BLaER1 treated with 17β-estradiol and CSF1 and Interleukin-3, amounts not matched to agents 10 nM and 100 nM (cell line): ENCODE measurements at regions not wholly inside any gene's neighbourhood (a gene's known extent, or its start where the extent isn't known, plus 50 kb on each side); places are given as distances from the start of the nearest gene placed in this dataset.

Experiments
- H3K27ac ChIP-seq, 11 experiments: shearing (Covaris generic); formaldehyde crosslinking; 2 replicates each; pipeline ENCODE4 v1.8.1; 2022
- H3K27me3 ChIP-seq, 11 experiments: shearing (Covaris generic); formaldehyde crosslinking; 2 replicates each; pipeline ENCODE4 v1.8.1; 2022
- H3K36me3 ChIP-seq, 11 experiments: shearing (Covaris generic); formaldehyde crosslinking; 2 replicates each; pipeline ENCODE4 v1.8.1; 2022
- H3K4me1 ChIP-seq, 10 experiments: shearing (Covaris generic); formaldehyde crosslinking; 2 replicates each; pipeline ENCODE4 v1.8.1; 2022
- H3K4me2 ChIP-seq, 11 experiments: shearing (Covaris generic); formaldehyde crosslinking; 2 replicates each; pipeline ENCODE4 v1.8.1; 2022
- H3K4me3 ChIP-seq, 10 experiments: shearing (Covaris generic); formaldehyde crosslinking; 2 replicates each; pipeline ENCODE4 v1.8.1; 2022
- H3K9ac ChIP-seq, 11 experiments: shearing (Covaris generic); formaldehyde crosslinking; 2 replicates each; pipeline ENCODE4 v1.8.1; 2022
- H3K9me3 ChIP-seq, 11 experiments: shearing (Covaris generic); formaldehyde crosslinking; replicated peaks in 1 of 11; 2 replicates each; pipeline ENCODE4 v1.8.1; 2022
- H4K20me1 ChIP-seq, 11 experiments: shearing (Covaris generic); formaldehyde crosslinking; 2 replicates each; pipeline ENCODE4 v1.8.1; 2022
- Cebpa-rat ChIP-seq, 11 experiments: shearing (Covaris generic); IDR thresholded peaks; 2 replicates each; pipeline ENCODE4 v1.8.1; 2022

GRCh38 chr1:58041621-58042020 is 504.9 kb downstream of the OMA1 start:
- TF ChIP-seq Cebpa-rat (IDR thresholded peaks at IDR 0.05) = no peak
- Histone ChIP-seq H4K20me1 (no peaks in the 10 kb centered on the region), H3K9ac (no peak overlapping the region), H3K36me3 (no peaks in the 10 kb centered on the region), H3K27ac (no peak overlapping the region), H3K4me1 (peaks cover 0 to 25% (median 19%) of the 10 kb centered on the region in 10 experiments; a peak in 16 of 20 replicates), H3K4me3 (no peak overlapping the region), H3K9me3 (peaks cover 0 to 10% (median 0%) of the 10 kb centered on the region in 11 experiments; a peak in 4 of 22 replicates), H3K4me2 (no peak overlapping the region), H3K27me3 (no peaks in the 10 kb centered on the region)

GRCh38 chr1:58038574-58038973 is 508.0 kb downstream of the OMA1 start:
- H4K20me1 ChIP-seq = no peaks in the 10 kb centered on the region
- no peaks in the 10 kb centered on the region for H3K36me3 ChIP-seq
- H3K4me2 ChIP-seq = peak overlapping the region in 9 of 11 experiments; percentile 3 to 73 (median 56); a peak in 16 of 22 replicates
- no peaks in the 10 kb centered on the region for H3K27me3 ChIP-seq
- H3K27ac ChIP-seq = no peak overlapping the region
- peaks cover 0 to 14% (median 5%) of the 10 kb centered on the region in 11 experiments; a peak in 6 of 22 replicates for H3K9me3 ChIP-seq
- H3K9ac ChIP-seq = no peak overlapping the region
- TF ChIP-seq Cebpa-rat (IDR thresholded peaks at IDR 0.05) = no peak
- H3K4me1 ChIP-seq = peaks cover 0 to 25% (median 19%) of the 10 kb centered on the region in 10 experiments; a peak in 16 of 20 replicates
- H3K4me3 ChIP-seq = no peak overlapping the region

GRCh38 chr1:58035523-58035922 is 511.0 kb downstream of the OMA1 start:
- Histone ChIP-seq H3K27ac (no peak overlapping the region), H3K4me1 (peaks cover 0 to 21% (median 18%) of the 10 kb centered on the region in 10 experiments; a peak in 16 of 20 replicates), H3K9ac (no peak overlapping the region), H3K9me3 (peaks cover 0 to 14% (median 5%) of the 10 kb centered on the region in 11 experiments; a peak in 6 of 22 replicates), H3K4me2 (no peak overlapping the region), H3K27me3 (no peaks in the 10 kb centered on the region), H4K20me1 (no peaks in the 10 kb centered on the region), H3K4me3 (no peak overlapping the region), H3K36me3 (no peaks in the 10 kb centered on the region)
- no peak for TF ChIP-seq Cebpa-rat (IDR thresholded peaks at IDR 0.05)

- no peak overlapping the region for H3K27ac ChIP-seq
- H3K9ac ChIP-seq = no peak overlapping the region
- no peak overlapping the region for H3K4me3 ChIP-seq
- peaks cover 0 to 14% (median 5%) of the 10 kb centered on the region in 11 experiments; a peak in 6 of 22 replicates for H3K9me3 ChIP-seq
- H4K20me1 ChIP-seq = no peaks in the 10 kb centered on the region
- TF ChIP-seq Cebpa-rat (IDR thresholded peaks at IDR 0.05) = no peak
- H3K4me1 ChIP-seq = peaks cover 0 to 8% (median 6%) of the 10 kb centered on the region in 10 experiments; a peak in 16 of 20 replicates
- no peak overlapping the region for H3K4me2 ChIP-seq
- H3K36me3 ChIP-seq = no peaks in the 10 kb centered on the region
- no peaks in the 10 kb centered on the region for H3K27me3 ChIP-seq
Observed at GRCh38 chr1:58033311-58033710, 513.2 kb downstream of the OMA1 start.

- Histone ChIP-seq H3K27me3 (no peaks in the 10 kb centered on the region), H3K27ac (no peak overlapping the region), H3K9me3 (peaks cover 0 to 14% (median 5%) of the 10 kb centered on the region in 11 experiments; a peak in 6 of 22 replicates), H3K4me3 (no peak overlapping the region), H4K20me1 (no peaks in the 10 kb centered on the region), H3K4me1 (peaks cover 0 to 1% (median 0%) of the 10 kb centered on the region in 10 experiments; a peak in 3 of 20 replicates), H3K36me3 (no peaks in the 10 kb centered on the region), H3K4me2 (no peak overlapping the region), H3K9ac (no peak overlapping the region)
- TF ChIP-seq Cebpa-rat (IDR thresholded peaks at IDR 0.05) = no peak
Observed at GRCh38 chr1:58032611-58033073, 513.9 kb downstream of the OMA1 start.

- H3K27me3 ChIP-seq = no peaks in the 10 kb centered on the region
- no peak overlapping the region for H3K27ac ChIP-seq
- H4K20me1 ChIP-seq = no peaks in the 10 kb centered on the region
- H3K4me2 ChIP-seq = no peak overlapping the region
- no peaks in the 10 kb centered on the region for H3K4me1 ChIP-seq
- no peak overlapping the region for H3K4me3 ChIP-seq
- TF ChIP-seq Cebpa-rat (IDR thresholded peaks at IDR 0.05) = no peak
- H3K9ac ChIP-seq = no peak overlapping the region
- peaks cover 0 to 9% (median 4%) of the 10 kb centered on the region in 11 experiments; a peak in 3 of 22 replicates for H3K9me3 ChIP-seq
- H3K36me3 ChIP-seq = no peaks in the 10 kb centered on the region
Observed at GRCh38 chr1:58031416-58031815, 515.1 kb downstream of the OMA1 start.

- Histone ChIP-seq H3K4me1 (no peaks in the 10 kb centered on the region), H4K20me1 (no peaks in the 10 kb centered on the region), H3K4me2 (no peak overlapping the region), H3K9ac (no peak overlapping the region), H3K9me3 (0 out of 22 replicates have a peak, but pooled peaks cover 0 to 1% (median 0%) of the 10 kb centered on the region in 11 experiments), H3K27ac (no peak overlapping the region), H3K36me3 (no peaks in the 10 kb centered on the region), H3K4me3 (no peak overlapping the region), H3K27me3 (no peaks in the 10 kb centered on the region)
- TF ChIP-seq Cebpa-rat (IDR thresholded peaks at IDR 0.05) = no peak
Observed at GRCh38 chr1:58030456-58030855, 516.1 kb downstream of the OMA1 start.

GRCh38 chr1:58017641-58018040 is 528.9 kb downstream of the OMA1 start:
- TF ChIP-seq Cebpa-rat (IDR thresholded peaks at IDR 0.05) = no peak
- no peaks in the 10 kb centered on the region; a peak in 1 of 22 replicates for H4K20me1 ChIP-seq
- no peak overlapping the region for H3K4me2 ChIP-seq
- no peak overlapping the region for H3K9ac ChIP-seq
- H3K4me3 ChIP-seq = no peak overlapping the region
- H3K9me3 ChIP-seq = peaks cover 0 to 18% (median 8%) of the 10 kb centered on the region in 11 experiments; a peak in 11 of 22 replicates
- H3K36me3 ChIP-seq = no peaks in the 10 kb centered on the region
- no peaks in the 10 kb centered on the region for H3K27me3 ChIP-seq
- peaks cover 0 to 2% (median 0%) of the 10 kb centered on the region in 10 experiments; a peak in 1 of 20 replicates for H3K4me1 ChIP-seq
- no peak overlapping the region for H3K27ac ChIP-seq

- no peak overlapping the region for H3K4me3 ChIP-seq
- H3K4me2 ChIP-seq = no peak overlapping the region
- H3K27me3 ChIP-seq = no peaks in the 10 kb centered on the region
- peaks cover 6 to 55% (median 34%) of the 10 kb centered on the region in 11 experiments; a peak in 15 of 22 replicates for H3K9me3 ChIP-seq
- no peak overlapping the region for H3K27ac ChIP-seq
- H4K20me1 ChIP-seq = no peaks in the 10 kb centered on the region; a peak in 1 of 22 replicates
- H3K9ac ChIP-seq = no peak overlapping the region
- no peaks in the 10 kb centered on the region for H3K36me3 ChIP-seq
- TF ChIP-seq Cebpa-rat (IDR thresholded peaks at IDR 0.05) = no peak
- peaks cover 0 to 14% (median 0%) of the 10 kb centered on the region in 10 experiments; a peak in 3 of 20 replicates for H3K4me1 ChIP-seq
Observed at GRCh38 chr1:58013237-58013636, 533.3 kb downstream of the OMA1 start.

- H3K4me3 ChIP-seq = no peak overlapping the region
- peaks cover 0 to 19% (median under 1%) of the 10 kb centered on the region in 10 experiments; a peak in 9 of 20 replicates for H3K4me1 ChIP-seq
- TF ChIP-seq Cebpa-rat (IDR thresholded peaks at IDR 0.05) = no peak
- no peaks in the 10 kb centered on the region for H3K36me3 ChIP-seq
- no peaks in the 10 kb centered on the region; a peak in 1 of 22 replicates for H4K20me1 ChIP-seq
- H3K9me3 ChIP-seq = peaks cover 6 to 60% (median 34%) of the 10 kb centered on the region in 11 experiments; a peak in 15 of 22 replicates
- H3K27ac ChIP-seq = no peak overlapping the region
- no peak overlapping the region for H3K9ac ChIP-seq
- no peak overlapping the region for H3K4me2 ChIP-seq
- no peaks in the 10 kb centered on the region for H3K27me3 ChIP-seq
Observed at GRCh38 chr1:58011978-58012377, 534.5 kb downstream of the OMA1 start.
